H9 (cell line): ENCODE measurements at regions not wholly inside any gene's neighbourhood (a gene's known extent, or its start where the extent isn't known, plus 50 kb on each side); places are given as distances from the start of the nearest gene placed in this dataset.

Experiments
- DNase-seq: peaks from one replicate; pipeline ENCODE4 v3.0.0-alpha.2; 2017
- H2AFZ ChIP-seq: one replicate; pipeline ENCODE4 v1.6.1; 2013; ENCODE audit warnings: mild to moderate bottlenecking, low read length, control low read depth, moderate library complexity
- H2AK5ac ChIP-seq: 2 replicates; pipeline ENCODE4 v1.6.1; 2013; ENCODE audit warnings: low read length, control low read depth, mixed read lengths; ENCODE audit not compliant: insufficient read length
- H2BK120ac ChIP-seq: one replicate; pipeline ENCODE4 v1.6.1; 2013; ENCODE audit warnings: low read depth, mild to moderate bottlenecking, low read length, control low read depth, inconsistent platforms; ENCODE audit not compliant: poor library complexity, severe bottlenecking
- H2BK12ac ChIP-seq: 2 replicates; pipeline ENCODE4 v1.6.1; 2013; ENCODE audit warnings: low read length, control low read depth, mixed read lengths, low read depth; ENCODE audit not compliant: insufficient read length
- H2BK15ac ChIP-seq: 2 replicates; pipeline ENCODE4 v1.6.1; 2013; ENCODE audit warnings: low read depth, low read length, control low read depth
- H2BK20ac ChIP-seq: one replicate; pipeline ENCODE4 v1.6.1; 2013; ENCODE audit warnings: low read depth, mild to moderate bottlenecking, low read length, control low read depth, inconsistent platforms; ENCODE audit not compliant: poor library complexity, severe bottlenecking
- H2BK5ac ChIP-seq: 2 replicates; pipeline ENCODE4 v1.6.1; 2013; ENCODE audit warnings: low read length, control low read depth, mixed read lengths; ENCODE audit not compliant: insufficient read length
- H3K14ac ChIP-seq: 2 replicates; pipeline ENCODE4 v1.6.1; 2013; ENCODE audit warnings: low read length, control low read depth; ENCODE audit not compliant: insufficient read depth
- H3K18ac ChIP-seq: 2 replicates; pipeline ENCODE4 v1.6.1; 2013; ENCODE audit warnings: low read depth, mild to moderate bottlenecking, mixed read lengths, low read length, control low read depth; ENCODE audit not compliant: insufficient read length
- H3K23ac ChIP-seq: 2 replicates; pipeline ENCODE4 v1.6.1; 2013; ENCODE audit warnings: low read length, control low read depth, mixed read lengths, low read depth; ENCODE audit not compliant: insufficient read length
- H3K23me2 ChIP-seq: 2 replicates; pipeline ENCODE4 v1.6.1; 2013; ENCODE audit warnings: low read depth, mild to moderate bottlenecking, mixed read lengths, low read length, control low read depth; ENCODE audit not compliant: insufficient read length, poor library complexity, severe bottlenecking
- H3K27ac ChIP-seq: 2 replicates; pipeline ENCODE4 v1.5.1; 2013; ENCODE audit warnings: low read length, control low read depth, mixed read lengths, low read depth; ENCODE audit not compliant: insufficient read length
- H3K27me3 ChIP-seq: 2 replicates; pipeline ENCODE4 v1.6.1; 2013; ENCODE audit warnings: low read length, control low read depth, inconsistent platforms; ENCODE audit not compliant: insufficient read depth
- H3K4ac ChIP-seq: 2 replicates; pipeline ENCODE4 v1.6.1; 2013; ENCODE audit warnings: low read depth, mild to moderate bottlenecking, control low read depth, inconsistent platforms, low read length, moderate library complexity
- H3K4me1 ChIP-seq: 2 replicates; pipeline ENCODE4 v1.6.1; 2013; ENCODE audit warnings: low read length, control low read depth, inconsistent platforms; ENCODE audit not compliant: insufficient read depth
- H3K4me2 ChIP-seq: 2 replicates; pipeline ENCODE4 v1.6.1; 2013; ENCODE audit warnings: low read length, control low read depth, mixed read lengths; ENCODE audit not compliant: insufficient read length, insufficient read depth
- H3K56ac ChIP-seq: 2 replicates; pipeline ENCODE4 v1.6.1; 2013; ENCODE audit warnings: low read depth, mild to moderate bottlenecking, mixed read lengths, low read length, control low read depth; ENCODE audit not compliant: insufficient read length
- H3K79me1 ChIP-seq: 2 replicates; pipeline ENCODE4 v1.6.1; 2013; ENCODE audit warnings: low read depth, mild to moderate bottlenecking, moderate library complexity, low read length, control low read depth, inconsistent platforms; ENCODE audit not compliant: insufficient read depth, poor library complexity, severe bottlenecking
- H3K79me2 ChIP-seq: 2 replicates; pipeline ENCODE4 v1.6.1; 2013; ENCODE audit warnings: low read length, control low read depth, inconsistent platforms; ENCODE audit not compliant: insufficient read depth
- H3K9ac ChIP-seq: 2 replicates; pipeline ENCODE4 v1.6.1; 2013; ENCODE audit warnings: low read length, control low read depth, mixed read lengths; ENCODE audit not compliant: insufficient read length; ENCODE audit errors: extremely low read depth
- H3K9me3 ChIP-seq: one replicate; pipeline ENCODE4 v1.6.1; 2013; ENCODE audit warnings: low read depth, low read length, inconsistent platforms; ENCODE audit not compliant: control insufficient read depth
- H3T11ph ChIP-seq: one replicate; pipeline ENCODE4 v1.6.1; 2013; ENCODE audit warnings: mild to moderate bottlenecking, low read length, control low read depth, inconsistent platforms
- H4K20me1 ChIP-seq: one replicate; pipeline ENCODE4 v1.6.1; 2013; ENCODE audit not compliant: control insufficient read depth, insufficient read length, insufficient read depth
- H4K5ac ChIP-seq: 2 replicates; pipeline ENCODE4 v1.6.1; 2013; ENCODE audit warnings: low read depth, mild to moderate bottlenecking, mixed read lengths, low read length, control low read depth; ENCODE audit not compliant: insufficient read length
- H4K8ac ChIP-seq: replicated peaks from 2 replicates; pipeline ENCODE4 v1.6.1; 2013; ENCODE audit warnings: low read length, control low read depth, mixed read lengths, low read depth; ENCODE audit not compliant: insufficient read length
- H4K91ac ChIP-seq: 2 replicates; pipeline ENCODE4 v1.6.1; 2013; ENCODE audit warnings: low read depth, mild to moderate bottlenecking, moderate library complexity, mixed read lengths, low read length, control low read depth; ENCODE audit not compliant: insufficient read length
- H3K27ac Mint-ChIP-seq, 3 experiments: 2 replicates in 2 of 3; 3 replicates in 1 of 3; pipeline ENCODE4 v1.8.0; 2020 to 2021; ENCODE audit warnings: mixed read lengths in 3 of 3, mild to moderate bottlenecking in 1 of 3, moderate library complexity in 1 of 3
- H3K27me3 Mint-ChIP-seq: 2 replicates; pipeline ENCODE4 v1.8.0; 2021; ENCODE audit warnings: low read depth, mild to moderate bottlenecking, moderate library complexity, mixed read lengths
- H3K36me3 Mint-ChIP-seq, 3 experiments: 2 replicates in 2 of 3; 3 replicates in 1 of 3; pipeline ENCODE4 v1.8.0; 2020 to 2021; ENCODE audit warnings: low read depth in 3 of 3, mixed read lengths in 3 of 3; ENCODE audit not compliant: insufficient read depth in 1 of 3
- H3K4me1 Mint-ChIP-seq, 2 experiments: 2 replicates each; pipeline ENCODE4 v1.8.0; 2020; ENCODE audit warnings: mixed read lengths in 2 of 2
- H3K4me3 Mint-ChIP-seq, 2 experiments: 2 replicates in 1 of 2; 3 replicates in 1 of 2; pipeline ENCODE4 v1.8.0; 2020 to 2021; ENCODE audit warnings: mild to moderate bottlenecking in 2 of 2, mixed read lengths in 2 of 2, moderate library complexity in 1 of 2
- H3K9me3 Mint-ChIP-seq, 2 experiments: 2 replicates in 1 of 2; 3 replicates in 1 of 2; pipeline ENCODE4 v1.8.0; 2020; ENCODE audit warnings: mild to moderate bottlenecking in 2 of 2, mixed read lengths in 2 of 2, moderate library complexity in 1 of 2
- CTCF ChIP-seq: fragments of 200-600 bp; sonication (generic); conservative IDR thresholded peaks from 3 replicates; pipeline ENCODE4 v1.8.0; 2021; ENCODE audit warnings: antibody characterized with exemption, mild to moderate bottlenecking
- WGBS: extraction: QIAGEN DNeasy Blood & Tissue Kit; methylation state at CpG from one replicate; pipeline ENCODE4 v1.1.7; 2013; ENCODE audit warnings: missing lambda C conversion rate, low lambda C conversion rate, mixed read lengths; ENCODE audit not compliant: insufficient read length; ENCODE audit errors: extremely low coverage; 5-methylcytosine and 5-hydroxymethylcytosine counted together

DNA sequence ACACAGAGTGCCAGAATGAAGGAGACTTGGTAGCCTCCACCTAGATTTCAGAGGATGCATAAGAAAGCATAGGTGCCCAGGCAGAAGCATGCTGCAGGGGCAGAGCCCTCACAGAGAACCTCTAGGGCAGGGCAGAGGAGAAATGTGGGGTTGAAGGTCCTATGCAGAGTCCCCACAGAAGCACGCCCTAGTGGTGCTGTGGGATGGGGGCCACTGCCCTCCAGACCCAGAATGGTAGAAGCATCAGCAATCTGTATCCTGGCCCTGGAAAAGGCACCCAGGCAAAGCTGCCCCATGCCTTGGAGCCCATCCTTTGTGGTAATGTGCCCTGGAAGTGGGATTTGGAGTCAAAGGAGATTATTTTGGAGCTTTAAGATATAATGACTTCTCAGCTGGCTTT, 992.9 kb upstream of the PABPC4L start:
- no peaks in the 10 kb centered on the region for H3K27me3 ChIP-seq
- no peak overlapping the region for H2BK20ac ChIP-seq

More for the DNA sequence above, 992.9 kb upstream of the PABPC4L start:
- Histone ChIP-seq H2BK120ac (no peak overlapping the region), H3K56ac (no peak overlapping the region), H3K79me2 (no peaks in the 10 kb centered on the region), H2AFZ (no peak overlapping the region), H3K14ac (no peak overlapping the region), H4K5ac (no peak overlapping the region), H4K8ac (no peak overlapping the region), H4K20me1 (no peaks in the 10 kb centered on the region), H4K91ac (no peak overlapping the region), H3K9me3 (no peaks in the 10 kb centered on the region), H2AK5ac (no peak overlapping the region), H3K18ac (no peak overlapping the region), H3K23me2 (no peaks in the 10 kb centered on the region), H3K27ac (no peak overlapping the region), H3K4me2 (no peak overlapping the region), H2BK12ac (no peak overlapping the region), H3K23ac (no peak overlapping the region), H3K4ac (no peak overlapping the region), H2BK15ac (no peak overlapping the region), H2BK5ac (no peak overlapping the region), H3K79me1 (no peaks in the 10 kb centered on the region), H3T11ph (no peak overlapping the region), H3K9ac (no peak overlapping the region), H3K4me1 (no peaks in the 10 kb centered on the region)
- Mint-ChIP-seq H3K27me3 (no peaks in the 10 kb centered on the region), H3K9me3 (peaks cover 6 to 7% of the 10 kb centered on the region in 2 experiments; a peak in 4 of 5 replicates), H3K27ac (no peak overlapping the region), H3K4me3 (no peak overlapping the region), H3K4me1 (peaks cover 6 to 9% of the 10 kb centered on the region in 2 experiments), H3K36me3 (peaks cover 0 to 20% (median 7%) of the 10 kb centered on the region in 3 experiments; a peak in 6 of 7 replicates)
- no peak for DNase-seq
- no CpG with 5 or more reads among the region's 1 CpG for WGBS
- no peak for TF ChIP-seq CTCF
